OCI-LY1 (cell line): ENCODE measurements at regions not wholly inside any gene's neighbourhood (a gene's known extent, or its start where the extent isn't known, plus 50 kb on each side); places are given as distances from the start of the nearest gene placed in this dataset.

Experiments used
- CTCF ChIP-seq: fragments of 200-600 bp; sonication (generic), shearing (Covaris generic); IDR thresholded peaks from 2 replicates; pipeline ENCODE4 v1.5.1; 2017; ENCODE audit warnings: mild to moderate bottlenecking, antibody characterized with exemption, low read length, moderate library complexity, mixed read lengths
- EZH2 ChIP-seq: fragments of 200-600 bp; sonication (generic), shearing (Covaris generic); IDR thresholded peaks from 2 replicates; pipeline ENCODE4 v1.8.0; 2017; ENCODE audit warnings: borderline replicate concordance, mixed run types, mild to moderate bottlenecking, antibody characterized with exemption, low read length, moderate library complexity, mixed read lengths

- TF ChIP-seq CTCF (no peak), EZH2 (no peak)
Measured at GRCh38 chrX:110877326-110877725, 81.7 kb upstream of the CHRDL1 start.
